NB4 (cell line): ENCODE measurements at regions not wholly inside any gene's neighbourhood (a gene's known extent, or its start where the extent isn't known, plus 50 kb on each side); places are given as distances from the start of the nearest gene placed in this dataset.

Experiments
- CTCF ChIP-seq: IDR thresholded peaks from one replicate; pipeline ENCODE4 v1.5.1; 2012; ENCODE audit warnings: low read depth, low read length
- POLR2A ChIP-seq: IDR thresholded peaks from 2 replicates; pipeline ENCODE4 v1.6.1; 2011; ENCODE audit warnings: mild to moderate bottlenecking; ENCODE audit not compliant: insufficient read length; ENCODE audit errors: extremely low read depth

GRCh38 chr5:90306613-90307012, 102.9 kb downstream of the CETN3 start:
- TF ChIP-seq CTCF (no peak), POLR2A (no peak)
